B cell (primary cell): ENCODE measurements at regions not wholly inside any gene's neighbourhood (a gene's known extent, or its start where the extent isn't known, plus 50 kb on each side); places are given as distances from the start of the nearest gene placed in this dataset.

ENCODE experiments used
- ATAC-seq: fragments of 200-7000 bp; cut with Tn5 transposase; one replicate; pipeline ENCODE4 v1.10.0; 2021; ENCODE audit warnings: low read depth, mild to moderate bottlenecking, moderate number of reproducible peaks, moderate library complexity
- CTCF ChIA-PET: fragments of 350-600 bp; sonication (Branson Sonifier 250); formaldehyde crosslinking; loops from one replicate; lab custom pipeline; 2021; ENCODE audit warnings: antibody characterized with exemption, inconsistent platforms; lab: Charles Lee
- POLR2A ChIA-PET: fragments of 350-600 bp; sonication (Branson Sonifier 250); formaldehyde crosslinking; loops from one replicate; lab custom pipeline; 2021; ENCODE audit warnings: antibody characterized with exemption; lab: Charles Lee
- DNase-seq: peaks from one replicate; pipeline ENCODE4 v3.0.0; 2013
- H2AFZ ChIP-seq: 2 replicates; pipeline ENCODE4 v1.6.1; 2012; ENCODE audit warnings: mild to moderate bottlenecking, low read depth, low read length; ENCODE audit not compliant: insufficient read depth, poor library complexity, severe bottlenecking
- H3K27ac ChIP-seq, 2 donors: 1 replicate in 1 of 2; 2 replicates in 1 of 2; pipeline ENCODE4 v1.5.1; 2012 to 2013; ENCODE audit warnings: low read length in 2 of 2, mild to moderate bottlenecking in 2 of 2, moderate library complexity in 1 of 2
- H3K27me3 ChIP-seq, 4 experiments: fragments of 200-600 bp in 1 of 4; sonication (generic) in 1 of 4; replicated peaks in 1 of 4; 1 replicate in 2 of 4; 2 replicates in 2 of 4; pipeline versions ENCODE4 v1.6.1 to v1.7.0; 2013 to 2016; ENCODE audit warnings: low read length in 3 of 4, mild to moderate bottlenecking in 2 of 4, mixed read lengths in 1 of 4, moderate library complexity in 1 of 4; ENCODE audit not compliant: insufficient read depth in 4 of 4, control insufficient read depth in 3 of 4; ENCODE audit errors: control extremely low read depth in 1 of 4
- H3K36me3 ChIP-seq, 2 experiments: replicated peaks in 1 of 2; 1 replicate in 1 of 2; 2 replicates in 1 of 2; pipeline versions ENCODE4 v1.6.1 to v1.7.1; 2013; ENCODE audit warnings: low read length in 1 of 2; ENCODE audit not compliant: insufficient read depth in 2 of 2, control insufficient read depth in 1 of 2; ENCODE audit errors: control extremely low read depth in 1 of 2, extremely low read depth in 1 of 2
- H3K4me1 ChIP-seq, 2 donors: fragments of 200-600 bp in 1 of 2; sonication (generic) in 1 of 2; 1 replicate in 1 of 2; 2 replicates in 1 of 2; pipeline versions ENCODE4 v1.5.1 to v1.6.1; 2013 to 2017; ENCODE audit warnings: low read length in 2 of 2; ENCODE audit not compliant: control insufficient read depth in 2 of 2, insufficient read depth in 2 of 2
- H3K4me2 ChIP-seq: replicated peaks from 2 replicates; pipeline ENCODE3; 2012; ENCODE audit warnings: mild to moderate bottlenecking, low read depth, low read length; ENCODE audit not compliant: poor library complexity, severe bottlenecking
- H3K4me3 ChIP-seq, 5 experiments: fragments of 200-600 bp in 1 of 5; sonication (generic) in 1 of 5; 1 replicate in 3 of 5; 2 replicates in 2 of 5; pipeline versions ENCODE4 v1.5.1 to v1.7.0; 2011 to 2016; ENCODE audit warnings: low read length in 4 of 5, mild to moderate bottlenecking in 4 of 5, low read depth in 2 of 5, control low read depth in 1 of 5, moderate library complexity in 1 of 5; ENCODE audit not compliant: insufficient read depth in 1 of 5; ENCODE audit errors: control extremely low read depth in 1 of 5, extremely low read depth in 1 of 5
- H3K79me2 ChIP-seq: fragments of 200-600 bp; sonication (generic); one replicate; pipeline ENCODE4 v1.6.0; 2016; ENCODE audit warnings: low read length; ENCODE audit not compliant: control insufficient read depth, insufficient read depth
- H3K9ac ChIP-seq: fragments of 200-600 bp; sonication (generic); 2 replicates; pipeline ENCODE4 v1.6.1; 2017; ENCODE audit warnings: mild to moderate bottlenecking, low read length, moderate library complexity
- H3K9me3 ChIP-seq, 3 donors: one replicate each; pipeline versions ENCODE4 v1.6.1 to v1.7.1; 2013; ENCODE audit warnings: low read length in 2 of 3; ENCODE audit not compliant: control insufficient read depth in 2 of 3, insufficient read depth in 1 of 3; ENCODE audit errors: control extremely low read depth in 1 of 3
- H4K20me1 ChIP-seq: 2 replicates; pipeline ENCODE4 v1.6.0; 2012; ENCODE audit warnings: mild to moderate bottlenecking, low read length; ENCODE audit not compliant: insufficient read depth, control insufficient read depth, poor library complexity, severe bottlenecking
- H3K27ac Mint-ChIP-seq: one replicate; pipeline ENCODE4 v1.8.0; 2021; ENCODE audit warnings: mixed read lengths
- H3K27me3 Mint-ChIP-seq: one replicate; pipeline ENCODE4 v1.8.0; 2021; ENCODE audit warnings: mixed read lengths
- H3K4me1 Mint-ChIP-seq: one replicate; pipeline ENCODE4 v1.8.0; 2021; ENCODE audit warnings: mixed read lengths
- H3K4me3 Mint-ChIP-seq: one replicate; pipeline ENCODE4 v1.8.0; 2021; ENCODE audit warnings: mixed read lengths
- H3K9me3 Mint-ChIP-seq: one replicate; pipeline ENCODE4 v1.8.0; 2022; ENCODE audit warnings: mixed read lengths; ENCODE audit not compliant: insufficient read depth
- CTCF ChIP-seq: fragments of 200-600 bp; IDR thresholded peaks from one replicate; pipeline ENCODE4 v1.8.0; 2022; ENCODE audit warnings: antibody characterized with exemption, mild to moderate bottlenecking
- EZH2 ChIP-seq: IDR thresholded peaks from 2 replicates; pipeline ENCODE4 v1.6.1; 2012; ENCODE audit warnings: borderline replicate concordance, low read depth, mild to moderate bottlenecking, moderate library complexity, low read length; ENCODE audit not compliant: insufficient read depth, poor library complexity, severe bottlenecking
- WGBS: methylation state at CpG from one replicate; pipeline ENCODE4 v1.1.5; 2013; ENCODE audit warnings: missing lambda C conversion rate; ENCODE audit not compliant: insufficient coverage; 5-methylcytosine and 5-hydroxymethylcytosine counted together
- intact Hi-C: fragments of 100-400 bp; cut with micrococcal nuclease; formaldehyde crosslinking; loops from one replicate; pipeline ENCODE4 v1.10.0; 2022

- H3K36me3 ChIP-seq: no peaks in the 10 kb centered on the region
- Mint-ChIP-seq H3K27me3 (peaks cover 13% of the 10 kb centered on the region), H3K4me1 (peaks cover 3% of the 10 kb centered on the region), H3K4me3 (no peak overlapping the region), H3K9me3 (no peaks in the 10 kb centered on the region), H3K27ac (no peak overlapping the region)
- H3K4me1 ChIP-seq: peaks cover 0 to 3% of the 10 kb centered on the region in 2 donors
- H3K4me3 ChIP-seq: no peak overlapping the region
- TF ChIP-seq EZH2 (no peak), CTCF (no peak)
- no peaks in the 10 kb centered on the region for H3K79me2 ChIP-seq
- no peaks in the 10 kb centered on the region for H4K20me1 ChIP-seq
- peaks cover 0 to 7% (median 0%) of the 10 kb centered on the region in 4 experiments for H3K27me3 ChIP-seq
- DNase-seq (no peak), ATAC-seq (no peak)
- H3K9ac ChIP-seq: no peak overlapping the region
- H3K27ac ChIP-seq: no peak overlapping the region
- H2AFZ ChIP-seq: no peak overlapping the region
- ChIA-PET POLR2A (no interaction called here), CTCF (interaction anchor here (1.3 kb wide), 1 partner anchor 10 kb away, joined by 4 read pairs; no protein-coding TSS in a partner anchor)
- no peak overlapping the region for H3K4me2 ChIP-seq
- intact Hi-C loops: no loop called here
- no peaks in the 10 kb centered on the region for H3K9me3 ChIP-seq
- no CpG with 5 or more reads among the region's 2 CpGs for WGBS
These were observed 173.2 kb upstream of the GRIP1 start for GRCh38 chr12:66852091-66852490.

- H3K27ac Mint-ChIP-seq: no peak overlapping the region
- Histone ChIP-seq H3K4me1 (peaks cover 0 to 3% of the 10 kb centered on the region in 2 donors), H4K20me1 (no peaks in the 10 kb centered on the region), H3K79me2 (no peaks in the 10 kb centered on the region), H3K4me3 (no peak overlapping the region), H2AFZ (no peak overlapping the region), H3K4me2 (no peak overlapping the region), H3K9ac (no peak overlapping the region), H3K27me3 (peaks cover 0 to 7% (median 0%) of the 10 kb centered on the region in 4 experiments), H3K36me3 (no peaks in the 10 kb centered on the region), H3K9me3 (no peaks in the 10 kb centered on the region), H3K27ac (no peak overlapping the region)
- ChIA-PET POLR2A (no interaction called here), CTCF (interaction anchor here (1.0 to 1.3 kb wide), 2 partner anchors 8 to 9 kb away, joined by 4 read pairs; no protein-coding TSS in a partner anchor)
- ATAC-seq: no peak
- TF ChIP-seq EZH2: no peak
- TF ChIP-seq CTCF: no peak
- intact Hi-C loops: no loop called here
- no peak for DNase-seq
- WGBS: no CpG with 5 or more reads among the region's 2 CpGs
- peaks cover 3% of the 10 kb centered on the region for H3K4me1 Mint-ChIP-seq
- peaks cover 13% of the 10 kb centered on the region for H3K27me3 Mint-ChIP-seq
- no peaks in the 10 kb centered on the region for H3K9me3 Mint-ChIP-seq
- H3K4me3 Mint-ChIP-seq: no peak overlapping the region
These were observed 173.9 kb upstream of the GRIP1 start for GRCh38 chr12:66852765-66853164.
